IMR-90 (cell line): ENCODE measurements at regions not wholly inside any gene's neighbourhood (a gene's known extent, or its start where the extent isn't known, plus 50 kb on each side); places are given as distances from the start of the nearest gene placed in this dataset.

ENCODE experiments used
- ATAC-seq: fragments of 200-7000 bp; cut with Tn5 transposase; 2 replicates; pipeline ENCODE4 v1.9.1; 2020; ENCODE audit warnings: low read depth, mild to moderate bottlenecking, moderate library complexity
- BruUV-seq: library from RNA; stranded (reverse); fragments of 400-500 nt; replicated peaks from 2 replicates; lab custom pipeline; 2021; lab: Mats Ljungman, UMichigan
- CTCF ChIA-PET: fragments of 300-600 bp; formaldehyde crosslinking; extraction: SDS; loops from one replicate; lab custom pipeline; 2021; ENCODE audit warnings: antibody characterized with exemption; lab: Yijun Ruan, JAX
- POLR2A ChIA-PET: fragments of 300-600 bp; sonication (Branson Sonifier 250); formaldehyde crosslinking; loops from one replicate; lab custom pipeline; 2022; ENCODE audit warnings: antibody characterized with exemption; ENCODE audit not compliant: unreplicated experiment; lab: Charles Lee
- DNase-seq: peaks from one replicate; pipeline ENCODE4 v3.0.0; 2013
- H2AFZ ChIP-seq: replicated peaks from 2 replicates; pipeline ENCODE3; 2013; ENCODE audit warnings: low read length, mild to moderate bottlenecking; ENCODE audit not compliant: poor library complexity
- H2AK5ac ChIP-seq: 2 replicates; pipeline ENCODE4 v1.6.1; 2013; ENCODE audit warnings: low read depth, low read length, inconsistent platforms
- H2AK9ac ChIP-seq: replicated peaks from 2 replicates; pipeline ENCODE3; 2013; ENCODE audit warnings: mild to moderate bottlenecking, low read depth, low read length, moderate library complexity; ENCODE audit not compliant: poor library complexity
- H2BK120ac ChIP-seq: 2 replicates; pipeline ENCODE4 v1.6.1; 2013; ENCODE audit warnings: low read depth, low read length, inconsistent platforms
- H2BK15ac ChIP-seq: 3 replicates; pipeline ENCODE4 v1.6.1; 2013; ENCODE audit warnings: low read depth, low read length, inconsistent platforms
- H2BK20ac ChIP-seq: 2 replicates; pipeline ENCODE4 v1.6.1; 2013; ENCODE audit warnings: low read depth, mild to moderate bottlenecking, inconsistent platforms, low read length, moderate library complexity
- H2BK5ac ChIP-seq: 2 replicates; pipeline ENCODE4 v1.6.1; 2013; ENCODE audit warnings: mild to moderate bottlenecking, low read depth, low read length, inconsistent platforms; ENCODE audit not compliant: poor library complexity, severe bottlenecking
- H3K14ac ChIP-seq: replicated peaks from 2 replicates; pipeline ENCODE4 v1.6.1; 2013; ENCODE audit warnings: low read depth, low read length, inconsistent platforms
- H3K18ac ChIP-seq: 2 replicates; pipeline ENCODE4 v1.6.1; 2013; ENCODE audit warnings: low read depth, low read length, control low read depth
- H3K23ac ChIP-seq: 2 replicates; pipeline ENCODE4 v1.6.1; 2013; ENCODE audit warnings: low read depth, low read length, inconsistent platforms
- H3K27ac ChIP-seq: 2 replicates; pipeline ENCODE4 v1.5.1; 2013; ENCODE audit warnings: mild to moderate bottlenecking, control low read depth, low read length; ENCODE audit not compliant: insufficient read depth
- H3K27me3 ChIP-seq: 2 replicates; pipeline ENCODE4 v1.6.1; 2013; ENCODE audit warnings: low read length; ENCODE audit not compliant: control insufficient read depth, insufficient read depth
- H3K36me3 ChIP-seq: 2 replicates; pipeline ENCODE4 v1.6.1; 2013; ENCODE audit warnings: low read length, mixed read lengths; ENCODE audit not compliant: control insufficient read depth, insufficient read depth
- H3K4ac ChIP-seq: 2 replicates; pipeline ENCODE4 v1.6.1; 2013; ENCODE audit warnings: low read depth, low read length, inconsistent platforms
- H3K4me1 ChIP-seq: 2 replicates; pipeline ENCODE4 v1.6.1; 2013; ENCODE audit warnings: low read length, mixed read lengths; ENCODE audit not compliant: control insufficient read depth, insufficient read depth
- H3K4me2 ChIP-seq: 2 replicates; pipeline ENCODE4 v1.6.1; 2013; ENCODE audit warnings: low read depth, mild to moderate bottlenecking, control low read depth, low read length, moderate library complexity
- H3K4me3 ChIP-seq: 2 replicates; pipeline ENCODE4 v1.5.1; 2013; ENCODE audit warnings: low read depth, mild to moderate bottlenecking, control low read depth, low read length, moderate library complexity; ENCODE audit not compliant: insufficient read depth
- H3K56ac ChIP-seq: 2 replicates; pipeline ENCODE4 v1.6.1; 2013; ENCODE audit warnings: low read length, inconsistent platforms; ENCODE audit not compliant: insufficient read depth; ENCODE audit errors: extremely low read depth
- H3K79me1 ChIP-seq, 2 experiments: 2 replicates each; pipeline ENCODE4 v1.6.1; 2013; ENCODE audit warnings: low read length in 2 of 2, inconsistent platforms in 1 of 2, low read depth in 1 of 2
- H3K9ac ChIP-seq: 2 replicates; pipeline ENCODE4 v1.6.1; 2013; ENCODE audit warnings: low read depth, low read length, control low read depth
- H3K9me1 ChIP-seq: 2 replicates; pipeline ENCODE4 v1.6.1; 2013; ENCODE audit warnings: low read length, inconsistent platforms; ENCODE audit not compliant: insufficient read depth
- H3K9me3 ChIP-seq: 2 replicates; pipeline ENCODE4 v1.6.1; 2013; ENCODE audit warnings: low read length; ENCODE audit not compliant: control insufficient read depth, insufficient read depth
- H4K20me1 ChIP-seq: 2 replicates; pipeline ENCODE4 v1.6.1; 2013; ENCODE audit warnings: low read length, inconsistent platforms; ENCODE audit not compliant: insufficient read depth
- H4K5ac ChIP-seq: 2 replicates; pipeline ENCODE4 v1.6.1; 2013; ENCODE audit warnings: mild to moderate bottlenecking, low read depth, low read length, control low read depth
- H4K8ac ChIP-seq, 2 experiments: 2 replicates each; pipeline ENCODE4 v1.6.1; 2013; ENCODE audit warnings: low read depth in 2 of 2, low read length in 2 of 2, control low read depth in 1 of 2, inconsistent platforms in 1 of 2
- H4K91ac ChIP-seq: 2 replicates; pipeline ENCODE4 v1.6.1; 2013; ENCODE audit warnings: low read depth, low read length, inconsistent platforms; ENCODE audit not compliant: insufficient read depth
- NFE2L2 ChIP-seq: fragments of 150-350 bp; IDR thresholded peaks from 2 replicates; pipeline ENCODE4 v1.6.1; 2016; ENCODE audit warnings: low read depth, mild to moderate bottlenecking, low read length
- RCOR1 ChIP-seq: IDR thresholded peaks from 2 replicates; pipeline ENCODE4 v1.6.1; 2012; ENCODE audit warnings: mild to moderate bottlenecking, low read length, improper control_type of control experiment; ENCODE audit not compliant: insufficient replicate concordance
- WGBS, 2 experiments: methylation state at CpG; one replicate each; pipeline versions ENCODE4 v1.1.5 to v1.1.7; 2013; ENCODE audit warnings: missing lambda C conversion rate in 2 of 2; ENCODE audit not compliant: insufficient read length in 1 of 2; ENCODE audit errors: extremely low coverage in 2 of 2; 5-methylcytosine and 5-hydroxymethylcytosine counted together
- dilution Hi-C: fragments of 300-500 bp; cut with HindIII; formaldehyde crosslinking; loops from one replicate; pipeline ENCODE4 v1.14.3; 2018; ENCODE audit warnings: low sequenced_read_pairs; ENCODE audit not compliant: unreplicated experiment
- in situ Hi-C: fragments of 300-500 bp; cut with MboI; formaldehyde crosslinking; loops from 3 replicates; pipeline ENCODE4 v1.14.3; 2019; ENCODE audit warnings: low sequenced_read_pairs, inconsistent platforms, mixed read lengths
- intact Hi-C: fragments of 100-400 bp; cut with micrococcal nuclease; formaldehyde crosslinking; loops from 2 replicates; pipeline ENCODE4 v1.10.0; 2022

DNA sequence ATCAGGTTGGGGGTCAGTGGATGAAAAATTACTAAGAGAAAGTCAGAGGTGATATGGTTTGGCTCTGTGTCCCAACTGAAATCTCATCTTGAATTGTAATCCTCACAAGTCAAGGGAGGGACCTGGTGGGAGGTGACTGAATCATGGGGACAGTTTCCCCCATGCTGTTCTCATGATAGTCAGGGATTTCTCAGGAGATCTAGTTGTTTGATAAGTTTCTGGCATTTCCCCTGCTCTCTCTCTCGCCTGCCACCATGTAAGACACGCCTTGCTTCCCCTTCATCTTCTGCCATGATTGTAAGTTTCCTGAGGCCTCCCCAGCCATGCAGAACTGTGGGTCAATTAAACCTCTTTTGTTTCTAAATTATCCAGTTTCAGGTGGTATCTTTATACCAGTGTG, 945.8 kb upstream of the CRIM1 start:
- Histone ChIP-seq H3K9me3 (no peaks in the 10 kb centered on the region), H4K8ac (no peak overlapping the region), H3K4me3 (no peak overlapping the region), H4K5ac (no peak overlapping the region), H3K4me2 (no peak overlapping the region), H3K79me1 (no peaks in the 10 kb centered on the region), H2AK9ac (no peak overlapping the region), H3K4ac (no peak overlapping the region), H3K56ac (no peak overlapping the region), H3K23ac (no peak overlapping the region), H2AFZ (no peak overlapping the region), H2BK5ac (no peak overlapping the region), H3K9me1 (no peaks in the 10 kb centered on the region), H2BK20ac (no peak overlapping the region), H3K27ac (no peak overlapping the region), H2BK15ac (no peak overlapping the region), H3K18ac (no peak overlapping the region), H4K91ac (no peak overlapping the region), H3K9ac (no peak overlapping the region), H2AK5ac (no peak overlapping the region), H3K36me3 (no peaks in the 10 kb centered on the region), H4K20me1 (no peaks in the 10 kb centered on the region), H3K4me1 (no peaks in the 10 kb centered on the region), H2BK120ac (no peak overlapping the region), H3K14ac (no peak overlapping the region), H3K27me3 (no peaks in the 10 kb centered on the region)
- POLR2A ChIA-PET, result no interaction called here
- intact Hi-C loops, result loop anchor here (1.0 to 2.0 kb wide), 2 partner anchors 1313 to 1735 kb away; no protein-coding TSS in a partner anchor
- CTCF ChIA-PET, result no interaction called here
- in situ Hi-C loops, result loop anchor here (5.0 to 10.0 kb wide), 2 partner anchors 1312 to 1735 kb away; no protein-coding TSS in a partner anchor
- ATAC-seq (no peak), DNase-seq (no peak)
- TF ChIP-seq NFE2L2 (no peak), RCOR1 (no peak)
- dilution Hi-C loops, result no loop called here
- WGBS, 2 experiments, result no CpG with 5 or more reads among the region's 2 CpGs
- no TSS peak for BruUV-seq
